Left ventricle myocardium inferior (tissue), 1 donor: ENCODE measurements at regions not wholly inside any gene's neighbourhood (a gene's known extent, or its start where the extent isn't known, plus 50 kb on each side); places are given as distances from the start of the nearest gene placed in this dataset.

ENCODE experiments used
- DNase-seq: peaks from one replicate; pipeline ENCODE4 v3.0.0-alpha.2; 2020
- H3K27ac ChIP-seq: fragments of 200-600 bp; replicated peaks from 2 replicates; pipeline ENCODE4 v1.8.0; 2021
- H3K27me3 ChIP-seq: fragments of 200-600 bp; 2 replicates; pipeline ENCODE4 v1.8.0; 2021; ENCODE audit warnings: low read depth
- H3K36me3 ChIP-seq: fragments of 200-600 bp; 2 replicates; pipeline ENCODE4 v1.8.0; 2021
- H3K4me1 ChIP-seq: fragments of 200-600 bp; 2 replicates; pipeline ENCODE4 v1.8.0; 2021
- H3K4me3 ChIP-seq: fragments of 200-600 bp; 2 replicates; pipeline ENCODE4 v1.8.0; 2021; ENCODE audit warnings: mild to moderate bottlenecking, moderate library complexity
- H3K9me3 ChIP-seq: fragments of 200-600 bp; replicated peaks from 2 replicates; pipeline ENCODE4 v1.8.0; 2021
- intact Hi-C: fragments of 100-400 bp; cut with micrococcal nuclease; formaldehyde crosslinking; loops from one replicate; pipeline ENCODE4 v1.11.0; 2022
- TF ChIP-seq, protein P1 (sequence below): fragments of 200-600 bp; IDR thresholded peaks from 2 replicates; pipeline ENCODE4 v1.8.0; 2021; ENCODE audit warnings: antibody characterized with exemption, mild to moderate bottlenecking, borderline replicate concordance
- donor health status: DM: no; HTN: yes; CAD: no; lungs with severe emphysema.

DNA sequence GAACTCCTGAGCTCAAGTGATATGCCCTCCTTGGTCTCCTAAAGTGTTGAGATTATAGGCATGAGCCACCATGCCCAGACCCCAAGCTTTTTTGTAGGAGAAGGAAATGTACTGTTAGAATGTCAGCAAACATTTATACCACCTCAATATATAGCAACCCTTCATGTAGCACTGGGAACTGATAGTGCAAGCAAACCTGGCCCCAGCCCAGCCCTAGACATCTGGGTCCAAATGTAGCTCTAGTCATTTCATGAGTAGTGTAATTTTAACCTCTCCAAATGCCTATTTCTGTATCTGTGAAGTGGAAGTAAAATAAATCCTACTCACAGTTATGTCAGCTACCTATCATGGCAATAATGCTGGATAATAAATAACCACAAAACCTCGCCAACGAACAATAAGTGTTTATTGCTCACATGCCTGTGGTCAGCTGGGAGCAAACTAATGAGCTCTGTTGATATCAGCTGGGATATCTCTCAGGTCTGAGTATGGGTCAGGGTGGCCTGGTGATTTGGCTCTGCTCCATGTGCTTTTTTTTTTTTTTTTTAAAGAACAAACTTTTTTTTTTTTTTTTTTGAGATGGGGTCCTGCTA, 180.4 kb downstream of the CD8B2 start:
- Histone ChIP-seq H3K27me3 (no peaks in the 10 kb centered on the region), H3K9me3 (peaks cover 20% of the 10 kb centered on the region), H3K36me3 (no peaks in the 10 kb centered on the region), H3K4me3 (no peak overlapping the region), H3K27ac (no peak overlapping the region), H3K4me1 (no peaks in the 10 kb centered on the region)
- TF ChIP-seq, protein P1, sequence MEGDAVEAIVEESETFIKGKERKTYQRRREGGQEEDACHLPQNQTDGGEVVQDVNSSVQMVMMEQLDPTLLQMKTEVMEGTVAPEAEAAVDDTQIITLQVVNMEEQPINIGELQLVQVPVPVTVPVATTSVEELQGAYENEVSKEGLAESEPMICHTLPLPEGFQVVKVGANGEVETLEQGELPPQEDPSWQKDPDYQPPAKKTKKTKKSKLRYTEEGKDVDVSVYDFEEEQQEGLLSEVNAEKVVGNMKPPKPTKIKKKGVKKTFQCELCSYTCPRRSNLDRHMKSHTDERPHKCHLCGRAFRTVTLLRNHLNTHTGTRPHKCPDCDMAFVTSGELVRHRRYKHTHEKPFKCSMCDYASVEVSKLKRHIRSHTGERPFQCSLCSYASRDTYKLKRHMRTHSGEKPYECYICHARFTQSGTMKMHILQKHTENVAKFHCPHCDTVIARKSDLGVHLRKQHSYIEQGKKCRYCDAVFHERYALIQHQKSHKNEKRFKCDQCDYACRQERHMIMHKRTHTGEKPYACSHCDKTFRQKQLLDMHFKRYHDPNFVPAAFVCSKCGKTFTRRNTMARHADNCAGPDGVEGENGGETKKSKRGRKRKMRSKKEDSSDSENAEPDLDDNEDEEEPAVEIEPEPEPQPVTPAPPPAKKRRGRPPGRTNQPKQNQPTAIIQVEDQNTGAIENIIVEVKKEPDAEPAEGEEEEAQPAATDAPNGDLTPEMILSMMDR = no peak
- no peak for DNase-seq
- intact Hi-C loops = no loop called here

DNA sequence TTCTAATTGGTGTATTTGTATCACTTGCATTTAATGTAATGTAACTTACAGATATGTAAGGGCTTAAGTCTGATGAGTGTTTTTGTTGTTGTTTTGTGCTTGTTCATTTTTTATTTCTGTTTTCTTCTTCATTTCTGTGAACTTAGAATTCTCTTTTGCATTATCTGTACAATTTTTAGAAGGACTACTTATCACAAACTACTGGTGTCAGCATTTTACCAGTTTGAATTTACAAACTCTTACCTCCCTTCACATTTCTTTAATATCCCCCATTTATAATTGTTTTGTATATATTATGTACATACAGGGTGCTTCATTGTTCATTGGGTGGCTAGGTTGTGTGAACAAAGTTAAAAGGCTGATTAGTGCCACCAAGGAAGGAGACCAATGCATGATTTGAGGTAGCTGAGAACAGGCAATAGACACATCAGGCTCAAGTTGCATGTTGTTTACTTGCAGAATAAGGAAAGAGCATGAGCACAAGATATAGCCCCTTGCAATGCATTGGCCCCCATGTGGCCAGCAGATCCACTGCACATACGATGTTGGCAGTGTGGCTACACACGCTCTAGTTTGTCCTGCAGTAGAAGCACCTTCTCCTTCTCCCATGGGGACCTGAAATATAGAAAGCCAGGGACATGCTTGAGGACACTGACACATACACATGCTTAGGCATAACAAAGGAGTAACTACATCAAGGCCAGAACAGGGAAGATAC, 198.2 kb downstream of the CD8B2 start:
- Histone ChIP-seq H3K27ac (no peak overlapping the region), H3K27me3 (no peaks in the 10 kb centered on the region), H3K9me3 (peaks cover 16% of the 10 kb centered on the region), H3K36me3 (no peaks in the 10 kb centered on the region), H3K4me1 (no peaks in the 10 kb centered on the region), H3K4me3 (no peak overlapping the region)
- intact Hi-C loops = no loop called here
- DNase-seq = no peak
- TF ChIP-seq, protein P1 = no peak

DNA sequence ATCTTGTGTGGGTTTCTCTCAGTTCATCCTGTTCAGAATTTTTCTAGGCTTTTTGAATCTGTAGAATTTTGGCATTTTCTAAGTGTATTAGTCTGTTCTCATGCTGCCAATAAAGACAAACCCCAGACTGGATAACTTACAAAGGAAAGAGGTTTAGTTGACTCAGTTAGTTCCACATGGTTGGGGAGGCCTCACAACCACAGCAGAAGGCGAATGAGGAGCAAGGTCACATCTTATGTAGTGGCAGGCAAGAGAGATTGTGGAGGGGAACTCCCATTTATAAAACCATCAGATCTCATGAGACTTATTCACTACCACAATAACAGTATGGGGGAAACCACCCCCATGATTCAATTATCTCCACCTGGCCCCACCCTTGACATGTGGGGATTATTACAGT, 199.2 kb downstream of the ST6GAL2 start:
- no peaks in the 10 kb centered on the region for H3K36me3 ChIP-seq
- intact Hi-C loops = no loop called here
- no peak for DNase-seq
- H3K4me1 ChIP-seq = no peaks in the 10 kb centered on the region
- H3K9me3 ChIP-seq = peaks cover 16% of the 10 kb centered on the region
- no peak overlapping the region for H3K27ac ChIP-seq
- TF ChIP-seq, protein P1 = no peak
- H3K4me3 ChIP-seq = no peak overlapping the region
- no peaks in the 10 kb centered on the region for H3K27me3 ChIP-seq

DNA sequence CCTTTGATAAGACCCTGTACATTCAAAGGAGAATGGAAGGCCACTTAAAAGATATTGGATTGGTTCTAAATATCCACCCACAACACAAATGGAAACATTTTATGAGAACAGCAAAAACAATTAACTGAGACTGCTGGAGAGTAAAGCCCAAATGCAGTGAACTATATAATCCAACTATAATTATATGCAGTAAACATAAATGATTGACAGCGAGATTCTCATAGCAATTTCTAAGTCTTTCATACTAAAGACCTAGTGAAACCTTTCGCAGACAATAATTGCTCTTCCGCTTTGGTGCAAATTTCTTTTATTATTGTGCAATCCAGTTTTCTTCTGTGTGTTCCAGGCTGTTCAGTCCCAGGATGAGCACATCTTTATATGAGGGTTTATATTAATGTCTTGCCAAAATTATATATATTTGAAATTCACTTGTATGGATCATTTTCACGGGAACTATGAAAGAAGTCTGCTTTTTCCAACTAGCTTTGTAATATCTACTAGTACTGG, 190.9 kb downstream of the ST6GAL2 start:
- Histone ChIP-seq H3K9me3 (no peaks in the 10 kb centered on the region), H3K4me1 (no peaks in the 10 kb centered on the region), H3K27me3 (no peaks in the 10 kb centered on the region), H3K4me3 (no peak overlapping the region), H3K27ac (no peak overlapping the region), H3K36me3 (no peaks in the 10 kb centered on the region)
- intact Hi-C loops = no loop called here
- no peak for DNase-seq
- TF ChIP-seq, protein P1 = no peak

DNA sequence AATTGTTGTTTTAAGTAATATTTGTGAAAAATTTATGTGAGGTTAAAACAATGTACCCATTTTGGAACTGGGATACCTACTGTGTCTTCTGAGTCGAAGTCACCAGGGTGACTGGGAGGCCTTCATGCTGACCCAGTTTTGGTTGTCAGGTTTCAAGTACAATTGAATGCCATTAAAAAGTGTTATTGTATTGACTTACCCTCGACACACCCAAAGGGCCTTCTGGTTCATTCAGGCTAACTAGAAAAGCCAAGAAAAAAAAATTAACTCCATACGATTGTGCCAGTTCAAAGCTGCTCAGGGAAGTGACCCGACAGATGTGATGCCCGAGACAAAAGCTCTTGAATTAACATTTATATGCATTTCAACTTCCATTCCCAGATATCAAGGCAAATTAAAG, 190.0 kb downstream of the ST6GAL2 start:
- DNase-seq = no peak
- Histone ChIP-seq H3K27me3 (no peaks in the 10 kb centered on the region), H3K27ac (no peak overlapping the region), H3K9me3 (no peaks in the 10 kb centered on the region), H3K36me3 (no peaks in the 10 kb centered on the region), H3K4me1 (no peaks in the 10 kb centered on the region), H3K4me3 (no peak overlapping the region)
- intact Hi-C loops = no loop called here
- TF ChIP-seq, protein P1 = no peak
